H1 (cell line): ENCODE measurements at regions not wholly inside any gene's neighbourhood (a gene's known extent, or its start where the extent isn't known, plus 50 kb on each side); places are given as distances from the start of the nearest gene placed in this dataset.

Experiments
- CHD1 ChIP-seq: IDR thresholded peaks from 2 replicates; pipeline ENCODE4 v1.6.1; 2012; ENCODE audit warnings: low read depth, low read length, improper control_type of control experiment
- CHD2 ChIP-seq: IDR thresholded peaks from 2 replicates; pipeline ENCODE4 v1.6.1; 2012; ENCODE audit warnings: low read length, improper control_type of control experiment
- CTCF ChIP-seq, 3 experiments: IDR thresholded peaks; 1 replicate in 2 of 3; 2 replicates in 1 of 3; pipeline versions ENCODE4 v1.5.1 to v1.6.1; 2011; ENCODE audit warnings: low read length in 3 of 3, mild to moderate bottlenecking in 3 of 3, inconsistent platforms in 2 of 3, low read depth in 1 of 3, moderate library complexity in 1 of 3; ENCODE audit not compliant: insufficient read depth in 1 of 3; ENCODE audit errors: control extremely low read depth in 1 of 3
- EP300 ChIP-seq, 2 experiments: IDR thresholded peaks; 1 replicate in 1 of 2; 2 replicates in 1 of 2; pipeline ENCODE4 v1.6.1; 2011 to 2012; ENCODE audit warnings: low read depth in 2 of 2, low read length in 2 of 2, mild to moderate bottlenecking in 2 of 2, borderline replicate concordance in 1 of 2, inconsistent platforms in 1 of 2, moderate library complexity in 1 of 2
- EZH2 ChIP-seq: fragments of 200-600 bp; sonication (generic); IDR thresholded peaks from 2 replicates; pipeline ENCODE4 v1.7.1; 2012; ENCODE audit warnings: low read depth, mild to moderate bottlenecking, moderate library complexity, low read length, inconsistent platforms; ENCODE audit not compliant: severe bottlenecking
- GABPA ChIP-seq: IDR thresholded peaks from 2 replicates; pipeline ENCODE4 v1.6.1; 2011; ENCODE audit warnings: mild to moderate bottlenecking, low read length, moderate library complexity, borderline replicate concordance; ENCODE audit not compliant: insufficient read depth
- NRF1 ChIP-seq: IDR thresholded peaks from 2 replicates; pipeline ENCODE4 v1.6.1; 2011; ENCODE audit warnings: mild to moderate bottlenecking, low read depth, low read length, improper control_type of control experiment
- POLR2A ChIP-seq, 2 experiments: IDR thresholded peaks; 1 replicate in 1 of 2; 2 replicates in 1 of 2; pipeline ENCODE4 v1.6.1; 2011; ENCODE audit warnings: low read depth in 2 of 2, low read length in 2 of 2, mild to moderate bottlenecking in 2 of 2; ENCODE audit errors: control extremely low read depth in 1 of 2
- POLR2AphosphoS5 ChIP-seq: IDR thresholded peaks from 2 replicates; pipeline ENCODE4 v1.6.1; 2011; ENCODE audit warnings: low read depth, low read length
- RFX5 ChIP-seq: IDR thresholded peaks from 2 replicates; pipeline ENCODE4 v1.6.1; 2011; ENCODE audit warnings: low read depth, low read length, improper control_type of control experiment, borderline replicate concordance
- SP1 ChIP-seq: IDR thresholded peaks from 2 replicates; pipeline ENCODE4 v1.6.1; 2011; ENCODE audit warnings: low read depth, low read length
- SUZ12 ChIP-seq: fragments of 200-600 bp; sonication (generic); IDR thresholded peaks from 2 replicates; pipeline ENCODE4 v1.6.1; 2012; ENCODE audit warnings: mild to moderate bottlenecking, inconsistent platforms, low read length, moderate library complexity, mixed read lengths
- TAF1 ChIP-seq: IDR thresholded peaks from 2 replicates; pipeline ENCODE4 v1.6.1; 2011; ENCODE audit warnings: mild to moderate bottlenecking, low read depth, low read length

- TF ChIP-seq CTCF (IDR thresholded peaks at IDR 0.05; ENCODE audit: control extremely low read depth in 1 of 3, insufficient read depth in 1 of 3, low read depth in 1 of 3, low read length in 3 of 3) (no peak), CHD1 (no peak), EP300 (IDR thresholded peaks at IDR 0.05; ENCODE audit: borderline replicate concordance in 1 of 2, low read depth in 2 of 2, low read length in 2 of 2) (no peak), GABPA (no peak), EZH2 (no peak), NRF1 (no peak), RFX5 (no peak), TAF1 (no peak), POLR2AphosphoS5 (no peak), POLR2A (IDR thresholded peaks at IDR 0.05; ENCODE audit: control extremely low read depth in 1 of 2, low read depth in 2 of 2, low read length in 2 of 2) (no peak), CHD2 (no peak), SUZ12 (no peak), SP1 (no peak)
Observed at GRCh38 chr2:120947327-120947726, 211.7 kb downstream of the GLI2 start.
